Stomach (tissue), 4 donors: ENCODE measurements at regions not wholly inside any gene's neighbourhood (a gene's known extent, or its start where the extent isn't known, plus 50 kb on each side); places are given as distances from the start of the nearest gene placed in this dataset.

Source experiments
- CTCF ChIP-seq, 7 experiments: fragments of 450-650 bp in 4 of 7; fragments of 200-600 bp in 3 of 7; sonication (generic) in 3 of 7; IDR thresholded peaks; one replicate each; pipeline ENCODE4 v1.5.1; 2016 to 2019; ENCODE audit warnings: antibody characterized with exemption in 7 of 7, control low read depth in 2 of 7, mild to moderate bottlenecking in 1 of 7
- EP300 ChIP-seq: sonication (generic); formaldehyde crosslinking; IDR thresholded peaks from one replicate; pipeline ENCODE4 v1.6.1; 2017; ENCODE audit warnings: antibody characterized with exemption
- POLR2A ChIP-seq, 4 donors: fragments of 450-650 bp; IDR thresholded peaks; one replicate each; pipeline ENCODE4 v1.6.1; 2016; ENCODE audit warnings: antibody characterized with exemption in 4 of 4, control low read depth in 2 of 4, mild to moderate bottlenecking in 1 of 4, moderate library complexity in 1 of 4
- POLR2AphosphoS5 ChIP-seq, 3 donors: sonication (generic); formaldehyde crosslinking; IDR thresholded peaks; one replicate each; pipeline ENCODE4 v1.6.1; 2016; ENCODE audit warnings: antibody characterized with exemption in 3 of 3

GRCh38 chr18:30277676-30278075 is 764.9 kb downstream of the DSC3 start:
- TF ChIP-seq CTCF (IDR thresholded peaks at IDR 0.05) = no peak
- no peak for TF ChIP-seq POLR2A (IDR thresholded peaks at IDR 0.05)
- TF ChIP-seq EP300 = no peak
- TF ChIP-seq POLR2AphosphoS5 (IDR thresholded peaks at IDR 0.05) = no peak
